H9 (cell line): ENCODE measurements at regions not wholly inside any gene's neighbourhood (a gene's known extent, or its start where the extent isn't known, plus 50 kb on each side); places are given as distances from the start of the nearest gene placed in this dataset.

Experiments
- DNase-seq: peaks from one replicate; pipeline ENCODE4 v3.0.0-alpha.2; 2017
- H2AFZ ChIP-seq: one replicate; pipeline ENCODE4 v1.6.1; 2013; ENCODE audit warnings: mild to moderate bottlenecking, low read length, control low read depth, moderate library complexity
- H2AK5ac ChIP-seq: 2 replicates; pipeline ENCODE4 v1.6.1; 2013; ENCODE audit warnings: low read length, control low read depth, mixed read lengths; ENCODE audit not compliant: insufficient read length
- H2BK120ac ChIP-seq: one replicate; pipeline ENCODE4 v1.6.1; 2013; ENCODE audit warnings: low read depth, mild to moderate bottlenecking, low read length, control low read depth, inconsistent platforms; ENCODE audit not compliant: poor library complexity, severe bottlenecking
- H2BK12ac ChIP-seq: 2 replicates; pipeline ENCODE4 v1.6.1; 2013; ENCODE audit warnings: low read length, control low read depth, mixed read lengths, low read depth; ENCODE audit not compliant: insufficient read length
- H2BK15ac ChIP-seq: 2 replicates; pipeline ENCODE4 v1.6.1; 2013; ENCODE audit warnings: low read depth, low read length, control low read depth
- H2BK20ac ChIP-seq: one replicate; pipeline ENCODE4 v1.6.1; 2013; ENCODE audit warnings: low read depth, mild to moderate bottlenecking, low read length, control low read depth, inconsistent platforms; ENCODE audit not compliant: poor library complexity, severe bottlenecking
- H2BK5ac ChIP-seq: 2 replicates; pipeline ENCODE4 v1.6.1; 2013; ENCODE audit warnings: low read length, control low read depth, mixed read lengths; ENCODE audit not compliant: insufficient read length
- H3K14ac ChIP-seq: 2 replicates; pipeline ENCODE4 v1.6.1; 2013; ENCODE audit warnings: low read length, control low read depth; ENCODE audit not compliant: insufficient read depth
- H3K18ac ChIP-seq: 2 replicates; pipeline ENCODE4 v1.6.1; 2013; ENCODE audit warnings: low read depth, mild to moderate bottlenecking, mixed read lengths, low read length, control low read depth; ENCODE audit not compliant: insufficient read length
- H3K23ac ChIP-seq: 2 replicates; pipeline ENCODE4 v1.6.1; 2013; ENCODE audit warnings: low read length, control low read depth, mixed read lengths, low read depth; ENCODE audit not compliant: insufficient read length
- H3K23me2 ChIP-seq: 2 replicates; pipeline ENCODE4 v1.6.1; 2013; ENCODE audit warnings: low read depth, mild to moderate bottlenecking, mixed read lengths, low read length, control low read depth; ENCODE audit not compliant: insufficient read length, poor library complexity, severe bottlenecking
- H3K27ac ChIP-seq: 2 replicates; pipeline ENCODE4 v1.5.1; 2013; ENCODE audit warnings: low read length, control low read depth, mixed read lengths, low read depth; ENCODE audit not compliant: insufficient read length
- H3K27me3 ChIP-seq: 2 replicates; pipeline ENCODE4 v1.6.1; 2013; ENCODE audit warnings: low read length, control low read depth, inconsistent platforms; ENCODE audit not compliant: insufficient read depth
- H3K4ac ChIP-seq: 2 replicates; pipeline ENCODE4 v1.6.1; 2013; ENCODE audit warnings: low read depth, mild to moderate bottlenecking, control low read depth, inconsistent platforms, low read length, moderate library complexity
- H3K4me1 ChIP-seq: 2 replicates; pipeline ENCODE4 v1.6.1; 2013; ENCODE audit warnings: low read length, control low read depth, inconsistent platforms; ENCODE audit not compliant: insufficient read depth
- H3K4me2 ChIP-seq: 2 replicates; pipeline ENCODE4 v1.6.1; 2013; ENCODE audit warnings: low read length, control low read depth, mixed read lengths; ENCODE audit not compliant: insufficient read length, insufficient read depth
- H3K56ac ChIP-seq: 2 replicates; pipeline ENCODE4 v1.6.1; 2013; ENCODE audit warnings: low read depth, mild to moderate bottlenecking, mixed read lengths, low read length, control low read depth; ENCODE audit not compliant: insufficient read length
- H3K79me1 ChIP-seq: 2 replicates; pipeline ENCODE4 v1.6.1; 2013; ENCODE audit warnings: low read depth, mild to moderate bottlenecking, moderate library complexity, low read length, control low read depth, inconsistent platforms; ENCODE audit not compliant: insufficient read depth, poor library complexity, severe bottlenecking
- H3K79me2 ChIP-seq: 2 replicates; pipeline ENCODE4 v1.6.1; 2013; ENCODE audit warnings: low read length, control low read depth, inconsistent platforms; ENCODE audit not compliant: insufficient read depth
- H3K9ac ChIP-seq: 2 replicates; pipeline ENCODE4 v1.6.1; 2013; ENCODE audit warnings: low read length, control low read depth, mixed read lengths; ENCODE audit not compliant: insufficient read length; ENCODE audit errors: extremely low read depth
- H3K9me3 ChIP-seq: one replicate; pipeline ENCODE4 v1.6.1; 2013; ENCODE audit warnings: low read depth, low read length, inconsistent platforms; ENCODE audit not compliant: control insufficient read depth
- H3T11ph ChIP-seq: one replicate; pipeline ENCODE4 v1.6.1; 2013; ENCODE audit warnings: mild to moderate bottlenecking, low read length, control low read depth, inconsistent platforms
- H4K20me1 ChIP-seq: one replicate; pipeline ENCODE4 v1.6.1; 2013; ENCODE audit not compliant: control insufficient read depth, insufficient read length, insufficient read depth
- H4K5ac ChIP-seq: 2 replicates; pipeline ENCODE4 v1.6.1; 2013; ENCODE audit warnings: low read depth, mild to moderate bottlenecking, mixed read lengths, low read length, control low read depth; ENCODE audit not compliant: insufficient read length
- H4K8ac ChIP-seq: replicated peaks from 2 replicates; pipeline ENCODE4 v1.6.1; 2013; ENCODE audit warnings: low read length, control low read depth, mixed read lengths, low read depth; ENCODE audit not compliant: insufficient read length
- H4K91ac ChIP-seq: 2 replicates; pipeline ENCODE4 v1.6.1; 2013; ENCODE audit warnings: low read depth, mild to moderate bottlenecking, moderate library complexity, mixed read lengths, low read length, control low read depth; ENCODE audit not compliant: insufficient read length
- H3K27ac Mint-ChIP-seq, 3 experiments: 2 replicates in 2 of 3; 3 replicates in 1 of 3; pipeline ENCODE4 v1.8.0; 2020 to 2021; ENCODE audit warnings: mixed read lengths in 3 of 3, mild to moderate bottlenecking in 1 of 3, moderate library complexity in 1 of 3
- H3K27me3 Mint-ChIP-seq: 2 replicates; pipeline ENCODE4 v1.8.0; 2021; ENCODE audit warnings: low read depth, mild to moderate bottlenecking, moderate library complexity, mixed read lengths
- H3K36me3 Mint-ChIP-seq, 3 experiments: 2 replicates in 2 of 3; 3 replicates in 1 of 3; pipeline ENCODE4 v1.8.0; 2020 to 2021; ENCODE audit warnings: low read depth in 3 of 3, mixed read lengths in 3 of 3; ENCODE audit not compliant: insufficient read depth in 1 of 3
- H3K4me1 Mint-ChIP-seq, 2 experiments: 2 replicates each; pipeline ENCODE4 v1.8.0; 2020; ENCODE audit warnings: mixed read lengths in 2 of 2
- H3K4me3 Mint-ChIP-seq, 2 experiments: 2 replicates in 1 of 2; 3 replicates in 1 of 2; pipeline ENCODE4 v1.8.0; 2020 to 2021; ENCODE audit warnings: mild to moderate bottlenecking in 2 of 2, mixed read lengths in 2 of 2, moderate library complexity in 1 of 2
- H3K9me3 Mint-ChIP-seq, 2 experiments: 2 replicates in 1 of 2; 3 replicates in 1 of 2; pipeline ENCODE4 v1.8.0; 2020; ENCODE audit warnings: mild to moderate bottlenecking in 2 of 2, mixed read lengths in 2 of 2, moderate library complexity in 1 of 2
- CTCF ChIP-seq: fragments of 200-600 bp; sonication (generic); conservative IDR thresholded peaks from 3 replicates; pipeline ENCODE4 v1.8.0; 2021; ENCODE audit warnings: antibody characterized with exemption, mild to moderate bottlenecking
- WGBS: extraction: QIAGEN DNeasy Blood & Tissue Kit; methylation state at CpG from one replicate; pipeline ENCODE4 v1.1.7; 2013; ENCODE audit warnings: missing lambda C conversion rate, low lambda C conversion rate, mixed read lengths; ENCODE audit not compliant: insufficient read length; ENCODE audit errors: extremely low coverage; 5-methylcytosine and 5-hydroxymethylcytosine counted together

DNA sequence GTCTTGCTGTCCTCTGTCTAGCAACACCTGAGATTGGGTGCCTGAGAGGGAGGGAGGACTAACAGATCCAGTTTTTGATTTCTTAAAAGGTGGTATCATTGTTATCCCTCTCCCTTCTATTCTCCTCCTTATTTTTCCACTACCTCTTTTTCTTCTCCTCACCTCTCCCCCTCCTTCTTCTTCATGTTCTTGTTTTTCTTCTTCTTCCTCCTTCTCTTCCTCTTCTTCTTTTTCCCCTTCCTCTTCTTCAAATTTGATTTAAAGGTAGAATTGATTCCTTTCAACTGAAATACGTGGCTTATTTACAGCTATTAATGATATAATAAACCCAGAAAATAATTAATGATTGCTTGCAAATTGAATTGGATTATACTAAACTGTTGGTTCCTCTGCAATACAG lies 256.8 kb upstream of the BTG1 start:
- Histone ChIP-seq H3K27ac (no peak overlapping the region), H2AK5ac (no peak overlapping the region), H4K20me1 (no peaks in the 10 kb centered on the region), H3T11ph (no peak overlapping the region), H3K14ac (no peak overlapping the region), H3K9ac (no peak overlapping the region), H2BK120ac (no peak overlapping the region), H2BK5ac (no peak overlapping the region), H2AFZ (no peak overlapping the region), H3K9me3 (no peaks in the 10 kb centered on the region), H2BK15ac (no peak overlapping the region), H2BK20ac (no peak overlapping the region), H3K4me2 (no peak overlapping the region), H3K79me2 (no peaks in the 10 kb centered on the region), H3K4me1 (no peaks in the 10 kb centered on the region), H4K5ac (no peak overlapping the region), H3K23ac (no peak overlapping the region), H3K18ac (no peak overlapping the region), H3K79me1 (no peaks in the 10 kb centered on the region), H2BK12ac (no peak overlapping the region), H3K27me3 (no peaks in the 10 kb centered on the region), H3K4ac (no peak overlapping the region), H4K8ac (no peak overlapping the region), H3K23me2 (no peaks in the 10 kb centered on the region), H4K91ac (no peak overlapping the region), H3K56ac (no peak overlapping the region)
- Mint-ChIP-seq H3K36me3 (peaks cover 0 to under 1% (median 0%) of the 10 kb centered on the region in 3 experiments; a peak in 1 of 7 replicates), H3K4me3 (no peak overlapping the region), H3K9me3 (no peaks in the 10 kb centered on the region), H3K27me3 (peaks cover 3% of the 10 kb centered on the region; the same call in 1 of the 2 replicates), H3K27ac (no peak overlapping the region), H3K4me1 (peaks cover 11 to 15% of the 10 kb centered on the region in 2 experiments; a peak in 3 of 4 replicates)
- TF ChIP-seq CTCF = no peak
- no CpG with 5 or more reads among the region's 1 CpG for WGBS
- no peak for DNase-seq
